Smooth muscle cell (in vitro differentiated cells): ENCODE measurements at regions not wholly inside any gene's neighbourhood (a gene's known extent, or its start where the extent isn't known, plus 50 kb on each side); places are given as distances from the start of the nearest gene placed in this dataset.

Experiments used
- DNase-seq: peaks from one replicate; lab custom pipeline; 2025; ENCODE audit not compliant: unreplicated experiment; lab: John Stamatoyannopoulos, UW
- H2AFZ ChIP-seq: fragments of 200-600 bp; sonication (generic); 2 replicates; pipeline ENCODE4 v1.6.0; 2016; ENCODE audit warnings: antibody characterized with exemption, low read depth, mild to moderate bottlenecking
- H3F3A ChIP-seq: fragments of 200-600 bp; sonication (generic); 2 replicates; pipeline ENCODE4 v1.6.0; 2017; ENCODE audit warnings: antibody characterized with exemption, low read depth
- H3K27ac ChIP-seq: fragments of 200-600 bp; sonication (generic); 2 replicates; pipeline ENCODE4 v1.5.1; 2016; ENCODE audit warnings: low read depth, mild to moderate bottlenecking
- H3K27me3 ChIP-seq: fragments of 200-600 bp; sonication (generic); 2 replicates; pipeline ENCODE4 v1.6.1; 2016; ENCODE audit warnings: low read depth, mild to moderate bottlenecking
- H3K36me3 ChIP-seq: fragments of 200-600 bp; sonication (generic); 2 replicates; pipeline ENCODE4 v1.5.1; 2016; ENCODE audit warnings: low read depth
- H3K4me1 ChIP-seq: fragments of 200-600 bp; sonication (generic); 2 replicates; pipeline ENCODE4 v1.5.1; 2016; ENCODE audit warnings: low read depth
- H3K4me2 ChIP-seq: fragments of 200-600 bp; sonication (generic); 2 replicates; pipeline ENCODE4 v1.6.0; 2016; ENCODE audit warnings: mild to moderate bottlenecking
- H3K4me3 ChIP-seq: fragments of 200-600 bp; sonication (generic); 2 replicates; pipeline ENCODE4 v1.5.1; 2016; ENCODE audit warnings: mild to moderate bottlenecking
- H3K79me2 ChIP-seq: fragments of 200-600 bp; sonication (generic); 2 replicates; pipeline ENCODE4 v1.6.0; 2016; ENCODE audit warnings: low read depth, mild to moderate bottlenecking
- H3K9ac ChIP-seq: fragments of 200-600 bp; sonication (generic); 2 replicates; pipeline ENCODE4 v1.6.0; 2016; ENCODE audit warnings: low read depth
- H3K9me3 ChIP-seq: fragments of 200-600 bp; sonication (generic); replicated peaks from 2 replicates; pipeline ENCODE4 v1.5.1; 2016; ENCODE audit warnings: low read depth
- H4K20me1 ChIP-seq: fragments of 200-600 bp; sonication (generic); 2 replicates; pipeline ENCODE4 v1.6.0; 2016; ENCODE audit warnings: low read depth
- WGBS: methylation state at CpG from one replicate; pipeline ENCODE4 v1.1.7; 2016; ENCODE audit warnings: low lambda C conversion rate; 5-methylcytosine and 5-hydroxymethylcytosine counted together
- TF ChIP-seq, protein P1 (sequence below): fragments of 200-600 bp; sonication (generic); IDR thresholded peaks from 2 replicates; pipeline ENCODE4 v1.5.1; 2017; ENCODE audit warnings: borderline replicate concordance, mild to moderate bottlenecking, antibody characterized with exemption; ENCODE audit not compliant: insufficient read depth, poor library complexity, severe bottlenecking

DNA sequence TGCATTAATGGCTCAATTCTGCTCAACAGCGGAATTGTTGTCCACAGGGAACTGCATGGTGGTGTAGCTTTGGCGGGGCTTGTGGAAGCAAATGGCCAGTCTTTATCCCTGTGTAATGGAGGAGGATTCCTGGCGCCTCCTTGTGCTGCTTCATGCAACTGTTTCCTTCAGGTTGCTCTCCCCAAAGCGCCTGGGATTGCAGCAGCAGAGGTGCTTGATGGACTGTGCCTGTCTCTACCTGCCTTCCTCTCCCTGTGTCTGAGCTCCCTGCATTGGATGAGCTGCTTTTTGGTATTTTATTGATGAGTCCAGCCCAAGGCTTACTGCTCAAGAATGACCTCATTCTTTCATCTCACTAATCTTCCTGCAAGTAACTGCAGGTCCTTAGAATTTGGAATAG, 72.9 kb upstream of the NDN start:
- no peaks in the 10 kb centered on the region for H3K79me2 ChIP-seq
- TF ChIP-seq, protein P1, sequence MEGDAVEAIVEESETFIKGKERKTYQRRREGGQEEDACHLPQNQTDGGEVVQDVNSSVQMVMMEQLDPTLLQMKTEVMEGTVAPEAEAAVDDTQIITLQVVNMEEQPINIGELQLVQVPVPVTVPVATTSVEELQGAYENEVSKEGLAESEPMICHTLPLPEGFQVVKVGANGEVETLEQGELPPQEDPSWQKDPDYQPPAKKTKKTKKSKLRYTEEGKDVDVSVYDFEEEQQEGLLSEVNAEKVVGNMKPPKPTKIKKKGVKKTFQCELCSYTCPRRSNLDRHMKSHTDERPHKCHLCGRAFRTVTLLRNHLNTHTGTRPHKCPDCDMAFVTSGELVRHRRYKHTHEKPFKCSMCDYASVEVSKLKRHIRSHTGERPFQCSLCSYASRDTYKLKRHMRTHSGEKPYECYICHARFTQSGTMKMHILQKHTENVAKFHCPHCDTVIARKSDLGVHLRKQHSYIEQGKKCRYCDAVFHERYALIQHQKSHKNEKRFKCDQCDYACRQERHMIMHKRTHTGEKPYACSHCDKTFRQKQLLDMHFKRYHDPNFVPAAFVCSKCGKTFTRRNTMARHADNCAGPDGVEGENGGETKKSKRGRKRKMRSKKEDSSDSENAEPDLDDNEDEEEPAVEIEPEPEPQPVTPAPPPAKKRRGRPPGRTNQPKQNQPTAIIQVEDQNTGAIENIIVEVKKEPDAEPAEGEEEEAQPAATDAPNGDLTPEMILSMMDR: no peak

DNA sequence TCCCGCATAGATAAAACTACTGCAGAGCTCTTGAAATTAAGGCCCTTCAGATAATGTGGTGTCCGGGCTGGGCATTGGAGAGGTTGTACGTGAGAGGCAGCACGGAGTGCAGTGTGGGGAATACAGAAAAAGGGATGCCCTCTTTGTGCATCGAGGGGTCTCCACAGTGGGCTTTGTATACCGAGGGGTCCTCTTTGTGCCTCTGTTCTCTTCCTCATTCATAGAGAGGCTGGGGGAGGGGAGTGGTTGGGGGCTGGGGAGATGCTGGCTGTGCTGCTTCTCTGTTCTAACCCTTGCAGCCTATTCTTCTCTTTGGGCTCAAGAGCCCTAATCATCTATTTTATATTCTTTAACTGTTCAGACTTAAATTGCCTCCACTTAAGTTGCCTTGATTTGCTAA, 74.3 kb upstream of the NDN start:
- Histone ChIP-seq H3K4me3 (no peak overlapping the region), H3K27ac (no peak overlapping the region), H2AFZ (no peak overlapping the region), H3K27me3 (no peaks in the 10 kb centered on the region), H3K36me3 (no peaks in the 10 kb centered on the region), H4K20me1 (no peaks in the 10 kb centered on the region), H3K4me2 (no peak overlapping the region), H3F3A (no peaks in the 10 kb centered on the region), H3K79me2 (no peaks in the 10 kb centered on the region), H3K9me3 (no peaks in the 10 kb centered on the region), H3K9ac (no peak overlapping the region), H3K4me1 (no peaks in the 10 kb centered on the region)
- no peak for DNase-seq
- 77% methylated on average over 6 of the region's 6 CpGs for WGBS
- TF ChIP-seq, protein P1: no peak

More for the DNA sequence above, 72.9 kb upstream of the NDN start:
- no peaks in the 10 kb centered on the region for H3K4me1 ChIP-seq
- H3K4me3 ChIP-seq: no peak overlapping the region
- H3K27me3 ChIP-seq: no peaks in the 10 kb centered on the region
- no peaks in the 10 kb centered on the region for H3F3A ChIP-seq
- H3K36me3 ChIP-seq: no peaks in the 10 kb centered on the region
- H3K9ac ChIP-seq: no peak overlapping the region
- no peaks in the 10 kb centered on the region for H4K20me1 ChIP-seq
- WGBS: 41% methylated on average over 4 of the region's 4 CpGs
- H3K9me3 ChIP-seq: no peaks in the 10 kb centered on the region
- H3K27ac ChIP-seq: no peak overlapping the region
- no peak overlapping the region for H2AFZ ChIP-seq
- H3K4me2 ChIP-seq: no peak overlapping the region
- no peak for DNase-seq

DNA sequence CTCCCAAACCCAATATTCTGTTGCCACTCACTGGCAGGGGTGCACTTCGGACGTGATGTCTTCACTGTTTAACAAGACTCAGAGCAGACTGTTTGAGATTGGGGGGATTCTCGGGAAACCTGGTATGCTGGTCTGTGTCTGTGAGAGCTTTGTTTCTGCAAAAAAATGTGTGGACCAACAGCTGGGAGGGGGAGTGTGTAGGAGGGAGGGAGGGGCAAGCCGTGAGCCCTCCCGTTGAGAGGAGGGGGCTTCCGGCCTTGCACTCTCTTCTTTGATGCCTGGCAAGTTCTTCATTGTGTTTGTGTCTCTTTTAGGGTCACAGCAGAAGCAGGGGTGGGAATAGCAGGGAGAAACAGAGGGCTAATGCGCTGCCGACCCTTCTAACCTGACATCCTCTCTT, 74.9 kb upstream of the NDN start:
- H3K27ac ChIP-seq: no peak overlapping the region
- no peaks in the 10 kb centered on the region for H3K79me2 ChIP-seq
- no peaks in the 10 kb centered on the region for H3F3A ChIP-seq
- no peak for DNase-seq
- WGBS: 76% methylated on average over 8 of the region's 8 CpGs
- no peaks in the 10 kb centered on the region for H3K9me3 ChIP-seq
- no peaks in the 10 kb centered on the region for H3K4me1 ChIP-seq
- H3K4me2 ChIP-seq: no peak overlapping the region
- TF ChIP-seq, protein P1: no peak
- no peaks in the 10 kb centered on the region for H3K27me3 ChIP-seq
- no peak overlapping the region for H2AFZ ChIP-seq
- no peaks in the 10 kb centered on the region for H3K36me3 ChIP-seq
- H4K20me1 ChIP-seq: no peaks in the 10 kb centered on the region
- H3K9ac ChIP-seq: no peak overlapping the region
- no peak overlapping the region for H3K4me3 ChIP-seq

DNA sequence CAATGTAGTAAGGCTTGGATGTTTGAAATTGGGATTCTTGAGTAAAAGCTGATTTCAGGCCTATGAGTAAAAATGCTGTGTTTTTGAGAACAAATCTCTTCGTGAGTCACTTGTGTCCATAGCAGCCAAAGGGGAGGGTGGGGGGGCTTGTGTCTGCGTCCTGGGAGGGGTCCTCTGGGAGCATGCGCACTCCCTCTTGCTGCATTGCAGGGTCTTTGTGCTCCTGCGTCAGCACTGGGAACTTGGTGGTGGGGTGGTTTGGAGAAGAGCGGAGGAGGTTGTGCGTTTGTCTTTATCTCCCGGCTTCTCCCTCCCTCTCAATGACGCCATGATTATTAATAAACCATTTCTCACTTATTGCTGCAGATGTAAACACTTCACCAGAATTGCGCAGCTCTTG, 75.9 kb upstream of the NDN start:
- no peaks in the 10 kb centered on the region for H3K79me2 ChIP-seq
- no peaks in the 10 kb centered on the region for H3K27me3 ChIP-seq
- H3K27ac ChIP-seq: no peak overlapping the region
- H3K9ac ChIP-seq: no peak overlapping the region
- H3F3A ChIP-seq: no peaks in the 10 kb centered on the region
- no peaks in the 10 kb centered on the region for H3K4me1 ChIP-seq
- no peak overlapping the region for H2AFZ ChIP-seq
- H3K9me3 ChIP-seq: no peaks in the 10 kb centered on the region
- no peak overlapping the region for H3K4me2 ChIP-seq
- no peaks in the 10 kb centered on the region for H4K20me1 ChIP-seq
- H3K4me3 ChIP-seq: no peak overlapping the region
- DNase-seq: no peak
- WGBS: 81% methylated on average over 9 of the region's 9 CpGs
- H3K36me3 ChIP-seq: no peaks in the 10 kb centered on the region
- TF ChIP-seq, protein P1: no peak
